Right atrium auricular region (tissue), 2 donors: ENCODE measurements at regions not wholly inside any gene's neighbourhood (a gene's known extent, or its start where the extent isn't known, plus 50 kb on each side); places are given as distances from the start of the nearest gene placed in this dataset.

Experiments
- DNase-seq: peaks from one replicate; pipeline ENCODE4 v3.0.0-alpha.2; 2019; ENCODE audit warnings: low spot score
- H3K27ac ChIP-seq, 2 donors: fragments of 200-600 bp; sonication (generic); 1 replicate in 1 of 2; 2 replicates in 1 of 2; pipeline ENCODE4 v1.5.1; 2016 to 2019
- H3K27me3 ChIP-seq, 2 donors: fragments of 200-600 bp; sonication (generic); one replicate each; pipeline versions ENCODE4 v1.5.1 to v1.6.0; 2017 to 2019
- H3K36me3 ChIP-seq: fragments of 200-600 bp; sonication (generic); one replicate; pipeline ENCODE4 v1.5.1; 2016
- H3K4me1 ChIP-seq, 2 donors: fragments of 200-600 bp; sonication (generic); one replicate each; pipeline versions ENCODE4 v1.5.1 to v1.6.0; 2017 to 2019
- H3K4me3 ChIP-seq, 2 donors: fragments of 200-600 bp; sonication (generic); 1 replicate in 1 of 2; 2 replicates in 1 of 2; pipeline ENCODE4 v1.5.1; 2017 to 2019; ENCODE audit warnings: mild to moderate bottlenecking in 1 of 2, moderate library complexity in 1 of 2
- H3K9me3 ChIP-seq, 2 donors: fragments of 200-600 bp; sonication (generic); one replicate each; pipeline ENCODE4 v1.5.1; 2019
- CTCF ChIP-seq, 2 donors: fragments of 200-600 bp; sonication (generic); IDR thresholded peaks; one replicate each; pipeline ENCODE4 v1.5.1; 2019; ENCODE audit warnings: antibody characterized with exemption in 2 of 2

GRCh38 chr12:88665071-88665470, 84.8 kb upstream of the KITLG start:
- no peak overlapping the region for H3K4me3 ChIP-seq
- no peak for TF ChIP-seq CTCF (IDR thresholded peaks at IDR 0.05)
- H3K27me3 ChIP-seq, result no peaks in the 10 kb centered on the region
- H3K4me1 ChIP-seq, result no peaks in the 10 kb centered on the region
- H3K36me3 ChIP-seq, result no peaks in the 10 kb centered on the region
- DNase-seq, result no peak
- no peaks in the 10 kb centered on the region for H3K9me3 ChIP-seq
- H3K27ac ChIP-seq, result no peak overlapping the region

GRCh38 chr12:88662961-88663360, 82.7 kb upstream of the KITLG start:
- DNase-seq, result no peak
- Histone ChIP-seq H3K4me3 (no peak overlapping the region), H3K27ac (no peak overlapping the region), H3K36me3 (no peaks in the 10 kb centered on the region), H3K27me3 (no peaks in the 10 kb centered on the region), H3K4me1 (no peaks in the 10 kb centered on the region), H3K9me3 (no peaks in the 10 kb centered on the region)
- TF ChIP-seq CTCF (IDR thresholded peaks at IDR 0.05), result no peak

- H3K9me3 ChIP-seq, result no peaks in the 10 kb centered on the region
- no peaks in the 10 kb centered on the region for H3K36me3 ChIP-seq
- no peak overlapping the region for H3K4me3 ChIP-seq
- no peak for DNase-seq
- no peak for TF ChIP-seq CTCF (IDR thresholded peaks at IDR 0.05)
- no peaks in the 10 kb centered on the region for H3K27me3 ChIP-seq
- H3K27ac ChIP-seq, result no peak overlapping the region
- no peaks in the 10 kb centered on the region for H3K4me1 ChIP-seq
Observed at GRCh38 chr12:88662093-88662492, 81.8 kb upstream of the KITLG start.

- Histone ChIP-seq H3K9me3 (no peaks in the 10 kb centered on the region), H3K36me3 (no peaks in the 10 kb centered on the region), H3K27me3 (no peaks in the 10 kb centered on the region), H3K4me1 (no peaks in the 10 kb centered on the region), H3K27ac (no peak overlapping the region), H3K4me3 (no peak overlapping the region)
- DNase-seq, result no peak
- no peak for TF ChIP-seq CTCF (IDR thresholded peaks at IDR 0.05)
Observed at GRCh38 chr12:88658009-88658408, 77.7 kb upstream of the KITLG start.

GRCh38 chr12:88650715-88651114, 70.4 kb upstream of the KITLG start:
- no peak for DNase-seq
- H3K36me3 ChIP-seq, result no peaks in the 10 kb centered on the region
- H3K4me1 ChIP-seq, result no peaks in the 10 kb centered on the region
- H3K27ac ChIP-seq, result no peak overlapping the region
- no peaks in the 10 kb centered on the region for H3K9me3 ChIP-seq
- no peaks in the 10 kb centered on the region for H3K27me3 ChIP-seq
- no peak overlapping the region for H3K4me3 ChIP-seq
- no peak for TF ChIP-seq CTCF (IDR thresholded peaks at IDR 0.05)

- H3K27ac ChIP-seq, result no peak overlapping the region
- no peaks in the 10 kb centered on the region for H3K36me3 ChIP-seq
- no peak for DNase-seq
- H3K4me1 ChIP-seq, result no peaks in the 10 kb centered on the region
- TF ChIP-seq CTCF (IDR thresholded peaks at IDR 0.05), result no peak
- no peaks in the 10 kb centered on the region for H3K9me3 ChIP-seq
- H3K4me3 ChIP-seq, result no peak overlapping the region
- H3K27me3 ChIP-seq, result no peaks in the 10 kb centered on the region
Observed at GRCh38 chr12:88648625-88649024, 68.4 kb upstream of the KITLG start.
